DOHH2 (cell line): ENCODE measurements at regions not wholly inside any gene's neighbourhood (a gene's known extent, or its start where the extent isn't known, plus 50 kb on each side); places are given as distances from the start of the nearest gene placed in this dataset.

Experiments used
- EZH2phosphoT487 ChIP-seq: fragments of 200-600 bp; sonication (generic); IDR thresholded peaks from 2 replicates; pipeline ENCODE4 v1.6.1; 2017; ENCODE audit warnings: borderline replicate concordance, mild to moderate bottlenecking, antibody characterized with exemption, low read length, moderate library complexity, mixed read lengths
- TF ChIP-seq, protein P1 (sequence below): fragments of 200-600 bp; sonication (generic); IDR thresholded peaks from one replicate; pipeline ENCODE4 v1.5.1; 2014; ENCODE audit warnings: antibody characterized with exemption, mild to moderate bottlenecking, low read depth, low read length; ENCODE audit not compliant: poor library complexity, severe bottlenecking

DNA sequence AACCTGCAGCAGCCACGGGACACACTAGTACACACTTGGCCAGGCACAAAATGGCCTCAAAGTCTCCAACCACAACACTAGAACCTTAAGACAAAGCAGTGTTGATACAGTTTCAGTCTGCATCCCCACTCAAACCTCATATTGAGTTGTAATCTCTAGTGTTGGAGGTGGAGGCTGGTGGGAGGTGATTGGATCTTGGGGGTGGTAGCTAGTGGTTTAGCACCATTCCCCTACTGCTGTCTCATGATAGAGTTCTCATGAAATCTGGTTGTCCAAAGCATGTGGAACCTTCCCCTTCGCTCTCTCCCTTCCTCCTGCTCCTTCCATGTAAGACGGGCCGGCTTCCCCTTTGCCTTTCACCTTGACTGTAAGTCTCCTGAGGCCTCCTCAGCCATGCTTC is 638.7 kb downstream of the UQCRFS1 start:
- TF ChIP-seq, protein P1, sequence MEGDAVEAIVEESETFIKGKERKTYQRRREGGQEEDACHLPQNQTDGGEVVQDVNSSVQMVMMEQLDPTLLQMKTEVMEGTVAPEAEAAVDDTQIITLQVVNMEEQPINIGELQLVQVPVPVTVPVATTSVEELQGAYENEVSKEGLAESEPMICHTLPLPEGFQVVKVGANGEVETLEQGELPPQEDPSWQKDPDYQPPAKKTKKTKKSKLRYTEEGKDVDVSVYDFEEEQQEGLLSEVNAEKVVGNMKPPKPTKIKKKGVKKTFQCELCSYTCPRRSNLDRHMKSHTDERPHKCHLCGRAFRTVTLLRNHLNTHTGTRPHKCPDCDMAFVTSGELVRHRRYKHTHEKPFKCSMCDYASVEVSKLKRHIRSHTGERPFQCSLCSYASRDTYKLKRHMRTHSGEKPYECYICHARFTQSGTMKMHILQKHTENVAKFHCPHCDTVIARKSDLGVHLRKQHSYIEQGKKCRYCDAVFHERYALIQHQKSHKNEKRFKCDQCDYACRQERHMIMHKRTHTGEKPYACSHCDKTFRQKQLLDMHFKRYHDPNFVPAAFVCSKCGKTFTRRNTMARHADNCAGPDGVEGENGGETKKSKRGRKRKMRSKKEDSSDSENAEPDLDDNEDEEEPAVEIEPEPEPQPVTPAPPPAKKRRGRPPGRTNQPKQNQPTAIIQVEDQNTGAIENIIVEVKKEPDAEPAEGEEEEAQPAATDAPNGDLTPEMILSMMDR, result no peak
- TF ChIP-seq EZH2phosphoT487, result no peak
